Hepatocyte (in vitro differentiated cells): ENCODE measurements at regions not wholly inside any gene's neighbourhood (a gene's known extent, or its start where the extent isn't known, plus 50 kb on each side); places are given as distances from the start of the nearest gene placed in this dataset.

Experiments used
- CTCF ChIP-seq: fragments of 200-600 bp; sonication (generic); IDR thresholded peaks from 2 replicates; pipeline ENCODE4 v1.5.1; 2016; ENCODE audit warnings: antibody characterized with exemption, mild to moderate bottlenecking; ENCODE audit not compliant: poor library complexity
- EZH2 ChIP-seq: fragments of 200-600 bp; sonication (generic); IDR thresholded peaks from 2 replicates; pipeline ENCODE4 v1.6.1; 2016; ENCODE audit warnings: antibody characterized with exemption, mild to moderate bottlenecking, borderline replicate concordance
- EZH2phosphoT487 ChIP-seq: fragments of 200-600 bp; sonication (generic); IDR thresholded peaks from one replicate; pipeline ENCODE4 v1.6.1; 2018; ENCODE audit warnings: antibody characterized with exemption, mild to moderate bottlenecking, low read depth, moderate library complexity; ENCODE audit not compliant: unreplicated experiment, severe bottlenecking

- no peak for TF ChIP-seq CTCF
- TF ChIP-seq EZH2phosphoT487, result no peak
- TF ChIP-seq EZH2, result no peak
Observed at GRCh38 chr1:218701131-218701530, 356.0 kb downstream of the TGFB2 start.
